ENCODE measurements at regions not wholly inside any gene's neighbourhood (a gene's known extent, or its start where the extent isn't known, plus 50 kb on each side); places are given as distances from the start of the nearest gene placed in this dataset.

- no peak for DNase-seq
These were observed 94.5 kb upstream of the FOXP4 start for GRCh38 chr6:41451515-41452163.

- DNase-seq = no peak
These were observed 93.4 kb upstream of the FOXP4 start for GRCh38 chr6:41452763-41453162.

GRCh38 chr6:41453244-41453643 is 92.9 kb upstream of the FOXP4 start:
- DNase-seq = no peak

GRCh38 chr6:41454189-41454789 is 91.9 kb upstream of the FOXP4 start:
- no peak for DNase-seq

- DNase-seq = no peak
These were observed 90.8 kb upstream of the FOXP4 start for GRCh38 chr6:41455410-41455809.

- DNase-seq = no peak
These were observed 90.4 kb upstream of the FOXP4 start for GRCh38 chr6:41455818-41456217.

GRCh38 chr6:41457303-41457670 is 88.9 kb upstream of the FOXP4 start:
- no peak for DNase-seq

GRCh38 chr6:41459738-41460137 is 86.4 kb upstream of the FOXP4 start:
- no peak for DNase-seq

GRCh38 chr6:41460742-41461336 is 85.3 kb upstream of the FOXP4 start:
- DNase-seq = no peak

- DNase-seq = no peak
These were observed 84.1 kb upstream of the FOXP4 start for GRCh38 chr6:41462033-41462432.

- peak; percentile 68 for DNase-seq
These were observed 82.9 kb upstream of the FOXP4 start for GRCh38 chr6:41463062-41463930.

GRCh38 chr6:41464019-41464418 is 82.2 kb upstream of the FOXP4 start:
- no peak for DNase-seq

- no peak for DNase-seq
These were observed 81.7 kb upstream of the FOXP4 start for GRCh38 chr6:41464481-41464880.

- no peak for DNase-seq
These were observed 79.7 kb upstream of the FOXP4 start for GRCh38 chr6:41466437-41466990.

GRCh38 chr6:41467061-41467460 is 79.1 kb upstream of the FOXP4 start:
- DNase-seq = no peak

- no peak for DNase-seq
These were observed 78.4 kb upstream of the FOXP4 start for GRCh38 chr6:41467627-41468404.

- DNase-seq = no peak
These were observed 76.8 kb upstream of the FOXP4 start for GRCh38 chr6:41469156-41470028.

- no peak for DNase-seq
These were observed 76.2 kb upstream of the FOXP4 start for GRCh38 chr6:41470029-41470330.

- DNase-seq = no peak
These were observed 75.7 kb upstream of the FOXP4 start for GRCh38 chr6:41470331-41471063.

- no peak for DNase-seq
These were observed 74.9 kb upstream of the FOXP4 start for GRCh38 chr6:41471064-41471895.
